ENCODE measurements at regions not wholly inside any gene's neighbourhood (a gene's known extent, or its start where the extent isn't known, plus 50 kb on each side); places are given as distances from the start of the nearest gene placed in this dataset.

- TF ChIP-seq POLR2AphosphoS5 (IDR thresholded peaks at IDR 0.05; ENCODE audit: low read depth, low read length): no peak
- no peak for TF ChIP-seq POLR2A (IDR thresholded peaks at IDR 0.05; ENCODE audit: low read depth, low read length)
- no peak for TF ChIP-seq TAF1 (IDR thresholded peaks at IDR 0.05; ENCODE audit: borderline replicate concordance, low read depth, low read length)
- peak; percentile 9 for FAIRE-seq
- DNase-seq (ENCODE audit: insufficient read length): no peak
Observed at GRCh38 chr2:144208924-144209323, 311.0 kb downstream of the ZEB2 start.

GRCh38 chr2:144206019-144206418 lies 313.9 kb downstream of the ZEB2 start:
- TF ChIP-seq POLR2AphosphoS5 (IDR thresholded peaks at IDR 0.05; ENCODE audit: low read depth, low read length): no peak
- no peak for TF ChIP-seq POLR2A (IDR thresholded peaks at IDR 0.05; ENCODE audit: low read depth, low read length)
- no peak for TF ChIP-seq TAF1 (IDR thresholded peaks at IDR 0.05; ENCODE audit: borderline replicate concordance, low read depth, low read length)
- no peak for FAIRE-seq

GRCh38 chr2:144201868-144202468 lies 318.0 kb downstream of the ZEB2 start:
- no peak for FAIRE-seq
- no peak for DNase-seq (ENCODE audit: insufficient read length)

More at GRCh38 chr2:144206019-144206418, 313.9 kb downstream of the ZEB2 start:
- DNase-seq (ENCODE audit: insufficient read length): no peak

GRCh38 chr2:144201126-144201525 lies 318.8 kb downstream of the ZEB2 start:
- TF ChIP-seq POLR2A (IDR thresholded peaks at IDR 0.05; ENCODE audit: low read depth, low read length) (no peak), TAF1 (IDR thresholded peaks at IDR 0.05; ENCODE audit: borderline replicate concordance, low read depth, low read length) (no peak), POLR2AphosphoS5 (IDR thresholded peaks at IDR 0.05; ENCODE audit: low read depth, low read length) (no peak)
- FAIRE-seq (no peak), DNase-seq (ENCODE audit: insufficient read length) (no peak)

More at GRCh38 chr2:144201868-144202468, 318.0 kb downstream of the ZEB2 start:
- TF ChIP-seq TAF1 (IDR thresholded peaks at IDR 0.05; ENCODE audit: borderline replicate concordance, low read depth, low read length): no peak
- TF ChIP-seq POLR2AphosphoS5 (IDR thresholded peaks at IDR 0.05; ENCODE audit: low read depth, low read length): no peak
- TF ChIP-seq POLR2A (IDR thresholded peaks at IDR 0.05; ENCODE audit: low read depth, low read length): no peak

GRCh38 chr2:144198116-144198515 lies 321.8 kb downstream of the ZEB2 start:
- no peak for DNase-seq (ENCODE audit: insufficient read length)
- TF ChIP-seq POLR2A (IDR thresholded peaks at IDR 0.05; ENCODE audit: low read depth, low read length): no peak
- TF ChIP-seq TAF1 (IDR thresholded peaks at IDR 0.05; ENCODE audit: borderline replicate concordance, low read depth, low read length): no peak
- TF ChIP-seq POLR2AphosphoS5 (IDR thresholded peaks at IDR 0.05; ENCODE audit: low read depth, low read length): no peak
- peak; percentile 48 for FAIRE-seq

GRCh38 chr2:144194326-144195071 lies 325.4 kb downstream of the ZEB2 start:
- no peak for FAIRE-seq

GRCh38 chr2:144190908-144191605 lies 328.9 kb downstream of the ZEB2 start:
- TF ChIP-seq POLR2AphosphoS5 (IDR thresholded peaks at IDR 0.05; ENCODE audit: low read depth, low read length) (no peak), POLR2A (IDR thresholded peaks at IDR 0.05; ENCODE audit: low read depth, low read length) (no peak), TAF1 (IDR thresholded peaks at IDR 0.05; ENCODE audit: borderline replicate concordance, low read depth, low read length) (no peak)
- no peak for DNase-seq (ENCODE audit: insufficient read length)
- FAIRE-seq: no peak

More at GRCh38 chr2:144194326-144195071, 325.4 kb downstream of the ZEB2 start:
- DNase-seq (ENCODE audit: insufficient read length): no peak
- no peak for TF ChIP-seq TAF1 (IDR thresholded peaks at IDR 0.05; ENCODE audit: borderline replicate concordance, low read depth, low read length)
- no peak for TF ChIP-seq POLR2AphosphoS5 (IDR thresholded peaks at IDR 0.05; ENCODE audit: low read depth, low read length)
- no peak for TF ChIP-seq POLR2A (IDR thresholded peaks at IDR 0.05; ENCODE audit: low read depth, low read length)

- peak; percentile 83 for FAIRE-seq
- no peak for DNase-seq (ENCODE audit: insufficient read length)
- TF ChIP-seq POLR2A (IDR thresholded peaks at IDR 0.05; ENCODE audit: low read depth, low read length): no peak
- TF ChIP-seq POLR2AphosphoS5 (IDR thresholded peaks at IDR 0.05; ENCODE audit: low read depth, low read length): no peak
- no peak for TF ChIP-seq TAF1 (IDR thresholded peaks at IDR 0.05; ENCODE audit: borderline replicate concordance, low read depth, low read length)
Observed at GRCh38 chr2:144183727-144184126, 336.2 kb downstream of the ZEB2 start.

- DNase-seq (ENCODE audit: insufficient read length) (no peak), FAIRE-seq (no peak)
- TF ChIP-seq POLR2AphosphoS5 (IDR thresholded peaks at IDR 0.05; ENCODE audit: low read depth, low read length) (no peak), TAF1 (IDR thresholded peaks at IDR 0.05; ENCODE audit: borderline replicate concordance, low read depth, low read length) (no peak), POLR2A (IDR thresholded peaks at IDR 0.05; ENCODE audit: low read depth, low read length) (no peak)
Observed at GRCh38 chr2:144181001-144181400, 338.9 kb downstream of the ZEB2 start.

- DNase-seq (ENCODE audit: insufficient read length): no peak
- FAIRE-seq: no peak
- no peak for TF ChIP-seq POLR2AphosphoS5 (IDR thresholded peaks at IDR 0.05; ENCODE audit: low read depth, low read length)
- TF ChIP-seq POLR2A (IDR thresholded peaks at IDR 0.05; ENCODE audit: low read depth, low read length): no peak
- no peak for TF ChIP-seq TAF1 (IDR thresholded peaks at IDR 0.05; ENCODE audit: borderline replicate concordance, low read depth, low read length)
Observed at GRCh38 chr2:144180131-144180530, 339.8 kb downstream of the ZEB2 start.

- TF ChIP-seq TAF1 (IDR thresholded peaks at IDR 0.05; ENCODE audit: borderline replicate concordance, low read depth, low read length) (no peak), POLR2A (IDR thresholded peaks at IDR 0.05; ENCODE audit: low read depth, low read length) (no peak), POLR2AphosphoS5 (IDR thresholded peaks at IDR 0.05; ENCODE audit: low read depth, low read length) (no peak)
- DNase-seq (ENCODE audit: insufficient read length) (no peak), FAIRE-seq (no peak)
Observed at GRCh38 chr2:144170179-144170578, 349.7 kb downstream of the ZEB2 start.
